ENCODE measurements at regions not wholly inside any gene's neighbourhood (a gene's known extent, or its start where the extent isn't known, plus 50 kb on each side); places are given as distances from the start of the nearest gene placed in this dataset.

DNA sequence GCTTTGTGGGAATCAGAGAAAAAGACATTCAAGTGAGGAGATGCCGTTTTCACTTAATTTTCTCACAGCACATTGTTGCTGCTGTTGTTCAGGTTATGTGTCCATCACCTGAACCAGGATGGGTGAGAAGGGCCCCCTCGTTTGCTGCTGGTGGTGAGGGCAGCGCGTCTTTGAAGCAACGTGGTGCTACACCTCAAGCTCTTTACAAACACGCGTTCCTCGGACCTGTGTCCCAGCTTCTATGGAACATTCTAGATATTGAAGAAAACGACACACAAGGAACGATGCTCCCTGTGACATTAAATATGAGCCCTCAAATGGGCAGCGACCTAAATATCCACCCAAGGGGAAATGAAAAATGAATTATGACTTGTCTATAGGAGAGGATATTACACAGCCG is 418.6 kb downstream of the MN1 start:
- TF ChIP-seq, protein P1, sequence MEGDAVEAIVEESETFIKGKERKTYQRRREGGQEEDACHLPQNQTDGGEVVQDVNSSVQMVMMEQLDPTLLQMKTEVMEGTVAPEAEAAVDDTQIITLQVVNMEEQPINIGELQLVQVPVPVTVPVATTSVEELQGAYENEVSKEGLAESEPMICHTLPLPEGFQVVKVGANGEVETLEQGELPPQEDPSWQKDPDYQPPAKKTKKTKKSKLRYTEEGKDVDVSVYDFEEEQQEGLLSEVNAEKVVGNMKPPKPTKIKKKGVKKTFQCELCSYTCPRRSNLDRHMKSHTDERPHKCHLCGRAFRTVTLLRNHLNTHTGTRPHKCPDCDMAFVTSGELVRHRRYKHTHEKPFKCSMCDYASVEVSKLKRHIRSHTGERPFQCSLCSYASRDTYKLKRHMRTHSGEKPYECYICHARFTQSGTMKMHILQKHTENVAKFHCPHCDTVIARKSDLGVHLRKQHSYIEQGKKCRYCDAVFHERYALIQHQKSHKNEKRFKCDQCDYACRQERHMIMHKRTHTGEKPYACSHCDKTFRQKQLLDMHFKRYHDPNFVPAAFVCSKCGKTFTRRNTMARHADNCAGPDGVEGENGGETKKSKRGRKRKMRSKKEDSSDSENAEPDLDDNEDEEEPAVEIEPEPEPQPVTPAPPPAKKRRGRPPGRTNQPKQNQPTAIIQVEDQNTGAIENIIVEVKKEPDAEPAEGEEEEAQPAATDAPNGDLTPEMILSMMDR (IDR thresholded peaks at IDR 0.05): no peak
- no peak for TF ChIP-seq EZH2 (IDR thresholded peaks at IDR 0.05; ENCODE audit: borderline replicate concordance, insufficient read depth, low read depth, low read length, poor library complexity, severe bottlenecking)
